ENCODE measurements at regions not wholly inside any gene's neighbourhood (a gene's known extent, or its start where the extent isn't known, plus 50 kb on each side); places are given as distances from the start of the nearest gene placed in this dataset.

- TF ChIP-seq, protein P1, sequence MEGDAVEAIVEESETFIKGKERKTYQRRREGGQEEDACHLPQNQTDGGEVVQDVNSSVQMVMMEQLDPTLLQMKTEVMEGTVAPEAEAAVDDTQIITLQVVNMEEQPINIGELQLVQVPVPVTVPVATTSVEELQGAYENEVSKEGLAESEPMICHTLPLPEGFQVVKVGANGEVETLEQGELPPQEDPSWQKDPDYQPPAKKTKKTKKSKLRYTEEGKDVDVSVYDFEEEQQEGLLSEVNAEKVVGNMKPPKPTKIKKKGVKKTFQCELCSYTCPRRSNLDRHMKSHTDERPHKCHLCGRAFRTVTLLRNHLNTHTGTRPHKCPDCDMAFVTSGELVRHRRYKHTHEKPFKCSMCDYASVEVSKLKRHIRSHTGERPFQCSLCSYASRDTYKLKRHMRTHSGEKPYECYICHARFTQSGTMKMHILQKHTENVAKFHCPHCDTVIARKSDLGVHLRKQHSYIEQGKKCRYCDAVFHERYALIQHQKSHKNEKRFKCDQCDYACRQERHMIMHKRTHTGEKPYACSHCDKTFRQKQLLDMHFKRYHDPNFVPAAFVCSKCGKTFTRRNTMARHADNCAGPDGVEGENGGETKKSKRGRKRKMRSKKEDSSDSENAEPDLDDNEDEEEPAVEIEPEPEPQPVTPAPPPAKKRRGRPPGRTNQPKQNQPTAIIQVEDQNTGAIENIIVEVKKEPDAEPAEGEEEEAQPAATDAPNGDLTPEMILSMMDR (IDR thresholded peaks at IDR 0.05): no peak
- TF ChIP-seq POLR2A (IDR thresholded peaks at IDR 0.05): no peak
Observed at GRCh38 chr11:134574425-134574824, 162.4 kb upstream of the B3GAT1 start.

All from thyroid gland (tissue), 4 donors.